Dendritic cell treated with granulocyte-macrophage colony-stimulating factor and Interleukin-4, amounts not matched to agents 40 ng/mL and 50 ng/mL, for 4 days (primary cell): ENCODE measurements at regions not wholly inside any gene's neighbourhood (a gene's known extent, or its start where the extent isn't known, plus 50 kb on each side); places are given as distances from the start of the nearest gene placed in this dataset.

ENCODE experiments used
- H3K27ac Mint-ChIP-seq: one replicate; pipeline ENCODE4 v1.8.0; 2022; ENCODE audit warnings: mild to moderate bottlenecking, mixed read lengths
- H3K27me3 Mint-ChIP-seq: one replicate; pipeline ENCODE4 v1.8.0; 2022; ENCODE audit warnings: mild to moderate bottlenecking, mixed read lengths
- H3K36me3 Mint-ChIP-seq: one replicate; pipeline ENCODE4 v1.8.0; 2022; ENCODE audit warnings: low read depth, mixed read lengths
- H3K4me1 Mint-ChIP-seq: one replicate; pipeline ENCODE4 v1.8.0; 2022; ENCODE audit warnings: low read depth, mixed read lengths
- H3K4me3 Mint-ChIP-seq: one replicate; pipeline ENCODE4 v1.8.0; 2022; ENCODE audit warnings: mild to moderate bottlenecking, moderate library complexity, mixed read lengths
- H3K9me3 Mint-ChIP-seq: one replicate; pipeline ENCODE4 v1.8.0; 2022; ENCODE audit warnings: mixed read lengths
- intact Hi-C: fragments of 100-400 bp; cut with micrococcal nuclease; formaldehyde crosslinking; loops from one replicate; pipeline ENCODE4 v1.15.0; 2022

DNA sequence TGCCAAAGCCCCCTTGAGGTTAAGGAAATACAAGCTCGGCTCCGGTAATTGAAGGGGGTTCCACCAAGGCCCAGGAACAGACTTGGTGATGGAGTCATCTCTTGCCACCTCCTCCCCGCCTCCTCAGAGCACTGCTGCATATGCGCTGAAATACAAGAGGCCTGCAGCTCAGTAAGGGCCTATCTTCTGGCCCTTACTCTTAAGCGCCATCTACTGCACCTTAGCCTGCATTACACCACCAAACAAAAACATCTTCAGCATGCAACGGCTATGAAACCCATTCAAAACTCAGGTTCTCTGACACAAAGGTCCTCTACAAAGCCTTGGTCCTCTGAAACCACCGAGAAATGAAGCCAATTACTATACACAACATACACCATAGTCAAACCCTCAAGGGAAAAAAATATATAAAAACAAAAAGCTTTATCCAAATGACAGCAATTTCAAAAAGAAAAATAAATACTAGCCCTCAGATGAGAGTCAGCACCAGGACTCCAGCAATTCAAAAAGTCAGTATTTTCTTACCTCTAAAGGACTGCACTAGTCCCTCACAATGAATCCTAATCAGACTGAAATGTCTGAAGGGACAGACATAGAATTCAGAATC lies 176.8 kb upstream of the TBX20 start:
- Mint-ChIP-seq H3K27me3 (peaks cover 2% of the 10 kb centered on the region), H3K27ac (no peak overlapping the region), H3K9me3 (peaks cover 12% of the 10 kb centered on the region), H3K36me3 (no peaks in the 10 kb centered on the region), H3K4me3 (no peak overlapping the region), H3K4me1 (no peaks in the 10 kb centered on the region)
- intact Hi-C loops = no loop called here

DNA sequence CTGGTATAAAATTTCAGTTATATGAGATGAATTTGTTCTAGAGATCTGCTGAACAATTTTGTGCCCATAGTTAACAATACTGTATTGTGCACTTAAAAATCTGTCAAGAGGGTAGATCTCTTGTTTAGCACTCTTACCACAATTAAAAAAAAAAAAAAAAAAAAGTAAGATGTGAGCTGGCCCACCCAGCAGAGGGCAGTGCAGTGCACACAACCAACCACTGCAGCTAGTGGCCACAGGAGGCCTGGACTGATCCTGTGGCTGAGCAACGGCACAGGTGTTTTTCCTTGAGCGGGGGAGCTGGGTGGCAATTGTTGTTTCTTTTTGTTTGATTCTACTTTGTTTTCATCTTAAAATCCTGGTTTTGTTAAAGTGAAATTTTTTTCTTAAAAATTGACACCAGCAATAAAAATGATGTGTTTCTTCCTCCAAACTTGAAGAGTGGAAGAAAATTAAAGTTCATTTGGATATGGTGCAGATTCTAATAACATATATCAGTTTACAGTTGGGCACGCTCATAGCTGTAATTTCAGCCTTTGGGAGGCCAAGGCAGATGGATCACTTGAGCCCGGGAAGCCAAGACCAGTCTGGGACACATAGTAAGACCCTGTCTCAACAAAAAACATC lies 171.1 kb upstream of the TBX20 start:
- Mint-ChIP-seq H3K27me3 (peaks cover 4% of the 10 kb centered on the region), H3K27ac (no peak overlapping the region), H3K4me3 (no peak overlapping the region), H3K36me3 (no peaks in the 10 kb centered on the region), H3K9me3 (no peaks in the 10 kb centered on the region), H3K4me1 (no peaks in the 10 kb centered on the region)
- intact Hi-C loops = loop anchor here (1.0 to 2.0 kb wide), 3 partner anchors 96 to 199 kb away; no protein-coding TSS in a partner anchor

DNA sequence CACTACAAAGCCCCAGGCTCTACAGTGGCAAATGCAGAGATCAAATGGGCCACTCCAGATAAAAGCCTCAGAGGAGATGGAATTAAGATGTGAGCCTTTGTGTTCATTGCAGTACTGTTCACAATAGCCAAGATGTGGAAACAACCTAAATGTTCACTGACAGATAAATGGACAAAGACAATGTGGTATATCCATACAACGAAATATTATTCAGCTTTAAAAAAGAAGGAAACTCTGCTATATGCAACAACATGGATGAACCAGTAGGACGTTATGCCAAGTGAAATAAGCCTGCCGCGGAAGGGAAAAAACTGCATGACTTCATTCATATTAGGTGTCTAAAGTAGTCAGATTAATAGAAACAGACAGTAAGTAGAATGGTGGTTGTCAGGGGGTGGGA lies 170.5 kb upstream of the TBX20 start:
- H3K36me3 Mint-ChIP-seq = no peaks in the 10 kb centered on the region
- H3K27ac Mint-ChIP-seq = no peak overlapping the region
- H3K4me3 Mint-ChIP-seq = no peak overlapping the region
- no peaks in the 10 kb centered on the region for H3K9me3 Mint-ChIP-seq
- intact Hi-C loops = loop anchor here (2.0 kb wide), 1 partner anchor 96 kb away; no protein-coding TSS in a partner anchor
- H3K27me3 Mint-ChIP-seq = peaks cover 4% of the 10 kb centered on the region
- H3K4me1 Mint-ChIP-seq = no peaks in the 10 kb centered on the region

DNA sequence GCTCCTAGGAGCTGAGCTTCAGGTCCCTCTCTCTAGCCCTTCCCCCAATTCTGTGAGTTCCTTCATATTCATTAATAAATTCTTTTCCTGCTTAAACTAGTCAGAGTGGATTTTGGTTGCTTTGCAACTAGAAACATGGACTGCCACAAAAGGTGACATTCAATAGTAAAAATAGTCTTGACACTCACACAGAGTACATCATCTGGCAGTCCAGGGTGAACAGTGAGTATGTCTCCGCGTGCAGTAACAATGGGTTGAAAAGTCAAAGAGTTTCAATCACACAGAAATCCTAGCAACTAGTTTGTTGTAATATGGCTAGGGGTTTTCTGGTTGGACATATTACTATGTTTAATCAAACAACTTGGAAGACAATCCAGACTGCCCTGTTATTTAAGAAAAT lies 168.8 kb upstream of the TBX20 start:
- peaks cover 4% of the 10 kb centered on the region for H3K27me3 Mint-ChIP-seq
- H3K27ac Mint-ChIP-seq = no peak overlapping the region
- no peaks in the 10 kb centered on the region for H3K4me1 Mint-ChIP-seq
- no peaks in the 10 kb centered on the region for H3K36me3 Mint-ChIP-seq
- H3K9me3 Mint-ChIP-seq = no peaks in the 10 kb centered on the region
- no peak overlapping the region for H3K4me3 Mint-ChIP-seq
- intact Hi-C loops = no loop called here

DNA sequence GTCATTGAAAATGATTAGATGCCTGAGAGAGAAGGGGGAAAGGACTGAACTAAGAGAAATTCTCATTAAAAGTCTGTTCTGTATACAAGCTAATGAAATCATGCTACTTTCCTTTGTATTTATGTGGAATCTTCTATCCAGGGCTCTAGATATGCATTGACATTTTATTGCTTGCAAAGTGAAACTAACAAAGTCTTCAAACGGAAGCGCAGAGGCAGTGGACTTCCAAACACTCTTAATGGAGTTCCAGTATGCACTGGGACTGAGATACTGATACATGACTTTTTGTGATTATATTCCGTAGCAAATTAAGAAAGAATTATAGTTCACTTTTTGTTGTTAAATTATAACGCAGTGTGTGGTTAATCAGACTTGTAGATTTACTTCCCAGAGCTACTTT lies 166.8 kb upstream of the TBX20 start:
- H3K9me3 Mint-ChIP-seq = no peaks in the 10 kb centered on the region
- peaks cover 1% of the 10 kb centered on the region for H3K27me3 Mint-ChIP-seq
- intact Hi-C loops = no loop called here
- no peaks in the 10 kb centered on the region for H3K4me1 Mint-ChIP-seq
- no peak overlapping the region for H3K27ac Mint-ChIP-seq
- no peak overlapping the region for H3K4me3 Mint-ChIP-seq
- H3K36me3 Mint-ChIP-seq = no peaks in the 10 kb centered on the region

DNA sequence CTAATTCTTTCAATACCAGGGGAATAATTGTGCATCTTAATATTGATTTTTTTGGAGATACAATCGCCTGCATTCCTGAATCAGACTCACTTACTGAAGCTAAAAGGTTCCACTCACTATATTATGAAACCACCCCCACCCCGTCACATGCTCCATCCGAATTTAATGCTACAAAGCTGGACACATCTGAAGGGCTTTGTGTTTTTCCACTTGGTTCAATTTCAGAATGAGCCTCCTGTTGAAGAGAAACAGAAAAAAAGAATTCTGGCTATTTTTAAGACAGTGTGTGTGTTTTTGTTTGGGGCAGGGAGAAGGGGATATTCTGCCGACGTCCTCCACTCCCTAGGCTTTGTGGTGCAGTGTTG lies 165.5 kb upstream of the TBX20 start:
- H3K36me3 Mint-ChIP-seq = no peaks in the 10 kb centered on the region
- no peak overlapping the region for H3K27ac Mint-ChIP-seq
- H3K9me3 Mint-ChIP-seq = no peaks in the 10 kb centered on the region
- no peak overlapping the region for H3K4me3 Mint-ChIP-seq
- no peaks in the 10 kb centered on the region for H3K4me1 Mint-ChIP-seq
- intact Hi-C loops = no loop called here
- peaks cover 1% of the 10 kb centered on the region for H3K27me3 Mint-ChIP-seq

DNA sequence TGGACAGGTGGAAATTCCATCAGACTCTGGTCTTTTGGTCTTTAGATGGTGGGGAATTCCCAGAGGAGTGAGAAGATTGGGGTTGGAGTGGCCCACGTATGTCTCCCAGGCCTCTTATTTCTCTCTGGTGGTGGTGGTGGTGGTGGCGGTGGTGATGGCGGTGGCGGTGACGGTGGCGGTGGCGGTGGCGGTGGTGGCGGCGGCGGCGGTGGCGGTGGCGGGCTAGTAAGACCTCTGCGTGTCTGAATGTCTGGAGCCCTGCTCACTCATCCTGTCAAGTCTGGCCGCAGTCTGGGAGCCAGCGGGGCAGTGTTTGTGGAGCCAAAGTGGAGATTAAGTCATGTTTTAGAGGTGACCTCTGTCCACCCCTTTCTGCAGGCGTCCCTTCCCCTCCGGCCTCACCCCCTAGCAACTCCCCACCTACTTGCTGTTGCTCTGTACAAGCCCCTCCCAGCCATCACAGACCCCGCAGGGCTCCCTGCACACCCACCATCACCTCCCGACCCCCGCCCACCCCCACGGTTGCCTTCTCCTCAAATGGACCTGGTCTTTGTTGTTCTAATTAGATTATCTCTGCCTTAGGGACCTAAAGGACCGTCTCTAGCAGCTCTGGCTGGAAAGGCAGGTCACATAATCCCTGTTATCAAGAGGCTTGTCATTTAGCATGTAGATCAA lies 165.0 kb upstream of the TBX20 start:
- H3K9me3 Mint-ChIP-seq = no peaks in the 10 kb centered on the region
- no peaks in the 10 kb centered on the region for H3K4me1 Mint-ChIP-seq
- peaks cover 1% of the 10 kb centered on the region for H3K27me3 Mint-ChIP-seq
- no peak overlapping the region for H3K4me3 Mint-ChIP-seq
- H3K36me3 Mint-ChIP-seq = no peaks in the 10 kb centered on the region
- intact Hi-C loops = no loop called here
- H3K27ac Mint-ChIP-seq = no peak overlapping the region

DNA sequence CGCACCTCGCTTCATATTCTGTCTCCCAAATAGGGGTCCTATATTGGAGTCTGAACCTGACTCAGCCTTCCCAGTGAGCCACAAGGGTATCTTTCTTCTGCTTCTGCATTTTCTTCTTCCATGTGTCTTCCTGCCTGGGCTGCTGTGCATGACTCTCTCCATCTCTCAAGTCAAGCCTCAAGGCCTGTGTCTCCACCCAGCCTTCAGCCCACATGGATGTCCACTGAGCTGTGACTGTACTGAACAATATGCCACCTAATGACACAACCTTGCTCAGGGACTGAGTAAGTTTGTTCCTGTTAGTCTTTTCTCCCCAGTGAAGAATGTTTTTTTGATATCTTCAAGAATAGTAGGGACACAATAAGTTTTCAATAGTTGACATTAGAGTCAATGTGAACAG lies 162.7 kb upstream of the TBX20 start:
- H3K36me3 Mint-ChIP-seq = no peaks in the 10 kb centered on the region
- H3K4me3 Mint-ChIP-seq = no peak overlapping the region
- H3K27me3 Mint-ChIP-seq = peaks cover 1% of the 10 kb centered on the region
- intact Hi-C loops = no loop called here
- H3K9me3 Mint-ChIP-seq = no peaks in the 10 kb centered on the region
- no peak overlapping the region for H3K27ac Mint-ChIP-seq
- H3K4me1 Mint-ChIP-seq = no peaks in the 10 kb centered on the region

DNA sequence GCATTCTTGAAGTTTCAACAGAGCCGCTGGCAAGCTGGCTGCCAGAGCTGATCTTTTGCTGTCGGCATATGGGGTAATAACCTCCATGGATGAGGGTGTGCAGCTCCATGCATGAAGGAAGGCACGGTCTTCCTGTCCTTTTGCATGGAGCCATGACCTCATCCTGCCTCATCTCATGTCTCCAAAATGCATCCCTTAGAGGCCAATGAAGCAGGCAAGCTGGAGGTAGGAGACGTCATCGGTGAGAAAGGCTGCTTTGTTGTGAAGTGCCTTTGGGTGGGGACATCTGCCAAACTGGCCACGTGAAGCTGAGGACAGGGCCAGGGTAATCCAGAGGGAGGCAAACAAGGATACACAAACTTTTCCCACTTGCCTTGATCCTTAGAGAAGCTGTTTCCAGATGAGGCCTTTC lies 161.5 kb upstream of the TBX20 start:
- Mint-ChIP-seq H3K4me1 (no peaks in the 10 kb centered on the region), H3K27me3 (peaks cover 2% of the 10 kb centered on the region), H3K4me3 (no peak overlapping the region), H3K36me3 (no peaks in the 10 kb centered on the region), H3K27ac (no peak overlapping the region), H3K9me3 (no peaks in the 10 kb centered on the region)
- intact Hi-C loops = no loop called here

DNA sequence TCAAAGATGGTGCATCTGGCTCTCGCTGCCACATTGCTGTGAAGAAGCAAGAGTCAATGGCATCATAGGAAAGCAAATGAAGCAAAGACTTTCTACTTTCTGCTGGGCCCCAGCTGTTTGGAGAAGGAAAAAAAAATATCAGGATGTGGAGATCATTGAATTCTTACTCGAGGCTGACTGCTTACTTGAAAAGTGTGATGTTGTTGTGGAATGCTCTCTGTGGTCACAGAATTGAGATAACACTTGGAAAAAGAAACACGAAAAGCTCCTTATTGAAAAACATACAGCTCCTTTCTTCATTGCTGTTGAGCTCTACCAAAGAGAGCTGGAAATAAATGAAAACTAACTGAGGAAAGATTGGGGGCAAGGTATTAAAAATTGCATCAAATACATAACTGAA lies 157.4 kb upstream of the TBX20 start:
- no peaks in the 10 kb centered on the region for H3K9me3 Mint-ChIP-seq

DNA sequence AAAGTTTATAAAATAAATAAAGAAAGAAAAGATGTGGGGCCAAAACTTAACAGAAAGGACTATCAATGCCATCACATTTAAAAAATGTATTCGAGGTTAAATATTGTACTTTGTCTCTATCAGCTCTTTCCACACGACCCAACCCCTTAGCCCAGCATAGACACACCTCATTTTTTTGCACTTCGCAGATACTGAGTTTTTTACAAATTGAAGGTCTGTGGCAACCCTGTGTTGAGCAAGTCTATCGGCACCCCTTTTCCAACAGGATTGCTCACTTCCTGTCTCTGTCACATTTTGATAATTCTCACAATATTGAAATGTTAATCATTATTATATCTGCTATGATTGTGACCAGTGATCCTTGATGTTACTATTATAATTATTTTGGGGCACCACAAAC lies 151.6 kb upstream of the TBX20 start:
- Mint-ChIP-seq H3K36me3 (no peaks in the 10 kb centered on the region), H3K4me3 (no peak overlapping the region)
- intact Hi-C loops = no loop called here

More for the DNA sequence above, 157.4 kb upstream of the TBX20 start:
- H3K27me3 Mint-ChIP-seq = peaks cover 6% of the 10 kb centered on the region
- H3K36me3 Mint-ChIP-seq = no peaks in the 10 kb centered on the region
- no peak overlapping the region for H3K27ac Mint-ChIP-seq
- no peak overlapping the region for H3K4me3 Mint-ChIP-seq
- H3K4me1 Mint-ChIP-seq = no peaks in the 10 kb centered on the region
- intact Hi-C loops = no loop called here

DNA sequence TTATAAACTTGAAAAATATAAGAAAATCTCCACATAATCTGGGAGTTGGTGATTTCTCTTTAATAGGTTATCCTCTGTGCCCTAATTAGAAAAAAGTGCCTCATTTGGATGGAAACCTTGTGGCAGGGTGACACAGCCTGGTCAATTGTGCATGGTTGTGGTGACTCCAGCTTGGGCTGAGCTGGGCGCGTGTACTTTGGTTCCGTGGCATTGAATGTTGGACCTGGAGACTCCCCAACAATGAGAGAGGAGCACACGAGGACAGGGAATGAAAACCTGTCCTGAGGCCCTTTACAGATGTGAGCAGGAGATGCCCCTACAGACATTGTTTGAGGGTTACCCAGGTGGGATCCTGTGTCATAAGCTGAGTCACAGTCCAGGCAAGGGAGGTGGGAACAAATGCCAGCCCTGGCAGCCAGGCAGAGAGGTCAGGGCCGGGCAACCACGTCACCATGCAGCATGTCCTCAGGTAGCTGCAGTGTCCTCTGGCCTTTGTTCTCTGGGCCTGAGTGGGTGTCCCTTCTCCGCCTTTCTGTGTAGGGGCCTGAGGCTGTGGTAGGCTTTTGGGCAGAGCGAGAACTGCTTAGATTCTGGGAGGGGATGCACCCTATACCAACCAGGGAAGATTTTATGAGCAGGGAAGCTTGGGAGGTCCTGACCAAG lies 147.4 kb upstream of the TBX20 start:
- H3K27ac Mint-ChIP-seq = no peak overlapping the region
- no peaks in the 10 kb centered on the region for H3K36me3 Mint-ChIP-seq
- no peaks in the 10 kb centered on the region for H3K9me3 Mint-ChIP-seq
- intact Hi-C loops = no loop called here
- no peaks in the 10 kb centered on the region for H3K4me1 Mint-ChIP-seq
- H3K4me3 Mint-ChIP-seq = no peak overlapping the region
- peaks cover 2% of the 10 kb centered on the region for H3K27me3 Mint-ChIP-seq

More for the DNA sequence above, 151.6 kb upstream of the TBX20 start:
- H3K4me1 Mint-ChIP-seq = no peaks in the 10 kb centered on the region
- H3K27me3 Mint-ChIP-seq = peaks cover 7% of the 10 kb centered on the region
- H3K9me3 Mint-ChIP-seq = no peaks in the 10 kb centered on the region
- H3K27ac Mint-ChIP-seq = no peak overlapping the region

DNA sequence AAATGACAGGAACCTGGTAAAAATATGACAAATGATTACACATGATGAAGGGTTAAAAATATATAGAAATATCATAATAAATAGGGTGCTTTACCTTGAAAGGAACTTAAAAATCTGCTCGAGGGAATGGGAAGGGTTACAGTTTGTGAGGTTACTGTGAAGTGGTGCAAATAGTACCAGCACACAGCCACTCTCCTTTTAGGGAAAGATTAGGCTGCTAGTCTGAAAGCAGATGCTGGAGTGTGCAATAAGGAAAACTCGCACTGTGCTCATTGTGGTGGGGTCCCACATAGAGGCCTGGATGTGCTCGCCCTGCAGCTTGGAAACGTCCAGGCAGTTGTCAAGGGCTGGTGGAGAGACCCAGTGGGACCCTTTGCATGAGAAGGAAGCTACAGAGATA lies 145.9 kb upstream of the TBX20 start:
- no peak overlapping the region for H3K27ac Mint-ChIP-seq
- no peaks in the 10 kb centered on the region for H3K9me3 Mint-ChIP-seq
- H3K4me3 Mint-ChIP-seq = no peak overlapping the region
- H3K36me3 Mint-ChIP-seq = no peaks in the 10 kb centered on the region
- no peaks in the 10 kb centered on the region for H3K4me1 Mint-ChIP-seq
- peaks cover 2% of the 10 kb centered on the region for H3K27me3 Mint-ChIP-seq
- intact Hi-C loops = no loop called here

DNA sequence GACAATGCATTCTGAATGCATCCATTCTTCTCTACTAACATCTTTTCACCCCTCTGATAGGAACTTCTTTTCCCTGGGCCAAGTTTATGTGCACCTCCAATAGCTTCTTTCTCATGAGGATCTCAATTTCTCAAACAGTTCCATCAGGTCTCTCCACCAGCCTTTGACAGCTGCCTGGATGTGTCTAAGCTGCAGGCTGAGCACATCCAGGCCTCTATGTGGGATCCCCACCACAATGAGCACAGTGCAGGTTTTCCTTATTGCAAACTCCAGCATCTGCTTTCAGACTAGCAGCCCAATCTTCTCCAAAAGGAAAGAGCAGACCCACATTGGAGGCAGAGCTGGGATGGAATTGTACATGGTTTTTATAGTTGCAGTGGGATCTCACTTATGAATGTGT lies 145.3 kb upstream of the TBX20 start:
- H3K36me3 Mint-ChIP-seq = no peaks in the 10 kb centered on the region
- H3K4me1 Mint-ChIP-seq = no peaks in the 10 kb centered on the region
- no peak overlapping the region for H3K27ac Mint-ChIP-seq
- peaks cover 2% of the 10 kb centered on the region for H3K27me3 Mint-ChIP-seq
- no peak overlapping the region for H3K4me3 Mint-ChIP-seq
- intact Hi-C loops = no loop called here
- no peaks in the 10 kb centered on the region for H3K9me3 Mint-ChIP-seq
